ENCODE measurements at regions not wholly inside any gene's neighbourhood (a gene's known extent, or its start where the extent isn't known, plus 50 kb on each side); places are given as distances from the start of the nearest gene placed in this dataset.

- Histone ChIP-seq H3K27ac (ENCODE audit: low read depth) (no peak overlapping the region), H3K79me2 (replicated peaks; ENCODE audit: insufficient read depth) (no peaks in the 10 kb centered on the region), H2AFZ (no peak overlapping the region), H3K27me3 (ENCODE audit: insufficient read depth) (no peaks in the 10 kb centered on the region), H3F3A (replicated peaks; ENCODE audit: low read depth) (no peaks in the 10 kb centered on the region), H3K4me1 (ENCODE audit: insufficient read depth) (no peaks in the 10 kb centered on the region), H3K4me2 (no peak overlapping the region), H4K20me1 (replicated peaks; ENCODE audit: insufficient read depth) (no peaks in the 10 kb centered on the region), H3K36me3 (ENCODE audit: insufficient read depth) (no peaks in the 10 kb centered on the region), H3K4me3 (no peak overlapping the region), H3K9me2 (ENCODE audit: insufficient read depth) (no peaks in the 10 kb centered on the region)
- Mint-ChIP-seq H3K9me3 (no peaks in the 10 kb centered on the region), H3K27ac (no peak overlapping the region), H3K27me3 (ENCODE audit: insufficient read depth, low read depth, poor library complexity) (no peaks in the 10 kb centered on the region), H3K36me3 (ENCODE audit: low read depth) (no peaks in the 10 kb centered on the region), H3K4me3 (no peak overlapping the region), H3K4me1 (no peaks in the 10 kb centered on the region; the same call in 2 of the 3 replicates)
- DNase-seq (ENCODE audit: low spot score) (no peak), ATAC-seq (no peak)
- TF ChIP-seq ZNF114 (CRISPR knock-in tag; IDR thresholded peaks at IDR 0.05) (no peak), ZNF331 (CRISPR knock-in tag; IDR thresholded peaks at IDR 0.05; ENCODE audit: low read depth) (no peak), CREB1 (CRISPR knock-in tag; IDR thresholded peaks at IDR 0.05; ENCODE audit: low read depth) (no peak), ETS1 (IDR thresholded peaks at IDR 0.05) (no peak), EZH2phosphoT487 (IDR thresholded peaks at IDR 0.05; ENCODE audit: unreplicated experiment) (no peak), STAT1 (IDR thresholded peaks at IDR 0.05; ENCODE audit: unreplicated experiment) (no peak), NANOG (IDR thresholded peaks at IDR 0.05; ENCODE audit: borderline replicate concordance) (no peak), POLR2AphosphoS5 (IDR thresholded peaks at IDR 0.05; ENCODE audit: low read depth) (no peak)
- TF ChIP-seq, protein P1, sequence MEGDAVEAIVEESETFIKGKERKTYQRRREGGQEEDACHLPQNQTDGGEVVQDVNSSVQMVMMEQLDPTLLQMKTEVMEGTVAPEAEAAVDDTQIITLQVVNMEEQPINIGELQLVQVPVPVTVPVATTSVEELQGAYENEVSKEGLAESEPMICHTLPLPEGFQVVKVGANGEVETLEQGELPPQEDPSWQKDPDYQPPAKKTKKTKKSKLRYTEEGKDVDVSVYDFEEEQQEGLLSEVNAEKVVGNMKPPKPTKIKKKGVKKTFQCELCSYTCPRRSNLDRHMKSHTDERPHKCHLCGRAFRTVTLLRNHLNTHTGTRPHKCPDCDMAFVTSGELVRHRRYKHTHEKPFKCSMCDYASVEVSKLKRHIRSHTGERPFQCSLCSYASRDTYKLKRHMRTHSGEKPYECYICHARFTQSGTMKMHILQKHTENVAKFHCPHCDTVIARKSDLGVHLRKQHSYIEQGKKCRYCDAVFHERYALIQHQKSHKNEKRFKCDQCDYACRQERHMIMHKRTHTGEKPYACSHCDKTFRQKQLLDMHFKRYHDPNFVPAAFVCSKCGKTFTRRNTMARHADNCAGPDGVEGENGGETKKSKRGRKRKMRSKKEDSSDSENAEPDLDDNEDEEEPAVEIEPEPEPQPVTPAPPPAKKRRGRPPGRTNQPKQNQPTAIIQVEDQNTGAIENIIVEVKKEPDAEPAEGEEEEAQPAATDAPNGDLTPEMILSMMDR (conservative IDR thresholded peaks at IDR 0.05; ENCODE audit: low read depth in 2 of 2), result no peak
Measured at GRCh38 chr2:52805901-52806410, 961.6 kb upstream of the CHAC2 start.

- peaks cover 3% of the 10 kb centered on the region for H3K27me3 Mint-ChIP-seq (ENCODE audit: insufficient read depth, low read depth, poor library complexity)
- H3K36me3 ChIP-seq (ENCODE audit: insufficient read depth), result no peaks in the 10 kb centered on the region
Measured at GRCh38 chr2:52794581-52794980, 973.0 kb upstream of the CHAC2 start.

More at GRCh38 chr2:52794581-52794980, 973.0 kb upstream of the CHAC2 start:
- DNase-seq (ENCODE audit: low spot score), result no peak
- H3K4me1 Mint-ChIP-seq, result no peaks in the 10 kb centered on the region
- Histone ChIP-seq H3K4me1 (ENCODE audit: insufficient read depth) (no peaks in the 10 kb centered on the region), H3K79me2 (replicated peaks; ENCODE audit: insufficient read depth) (no peaks in the 10 kb centered on the region), H4K20me1 (replicated peaks; ENCODE audit: insufficient read depth) (no peaks in the 10 kb centered on the region), H3F3A (replicated peaks; ENCODE audit: low read depth) (no peaks in the 10 kb centered on the region), H2AFZ (no peak overlapping the region), H3K27me3 (ENCODE audit: insufficient read depth) (no peaks in the 10 kb centered on the region), H3K27ac (ENCODE audit: low read depth) (no peak overlapping the region), H3K4me3 (no peak overlapping the region), H3K4me2 (no peak overlapping the region), H3K9me2 (ENCODE audit: insufficient read depth) (no peaks in the 10 kb centered on the region)
- ATAC-seq, result no peak
- peaks cover 20% of the 10 kb centered on the region for H3K9me3 Mint-ChIP-seq
- H3K36me3 Mint-ChIP-seq (ENCODE audit: low read depth), result 0 out of 3 replicates have a peak, but pooled peaks cover 2% of the 10 kb centered on the region
- H3K4me3 Mint-ChIP-seq, result no peak overlapping the region
- no peak overlapping the region for H3K27ac Mint-ChIP-seq
- no peak for TF ChIP-seq EZH2 (IDR thresholded peaks at IDR 0.05; ENCODE audit: low read depth, unreplicated experiment)
- no peak for TF ChIP-seq NANOG (IDR thresholded peaks at IDR 0.05; ENCODE audit: borderline replicate concordance)
- TF ChIP-seq JUNB (IDR thresholded peaks at IDR 0.05; ENCODE audit: unreplicated experiment), result no peak
- no peak for TF ChIP-seq STAT1 (IDR thresholded peaks at IDR 0.05; ENCODE audit: unreplicated experiment)
- TF ChIP-seq, protein P1 (conservative IDR thresholded peaks at IDR 0.05; ENCODE audit: low read depth in 2 of 2), result no peak
- TF ChIP-seq ZNF114 (CRISPR knock-in tag; IDR thresholded peaks at IDR 0.05), result no peak
- TF ChIP-seq ETS1 (IDR thresholded peaks at IDR 0.05), result no peak
- no peak for TF ChIP-seq ZNF331 (CRISPR knock-in tag; IDR thresholded peaks at IDR 0.05; ENCODE audit: low read depth)
- no peak for TF ChIP-seq POLR2AphosphoS5 (IDR thresholded peaks at IDR 0.05; ENCODE audit: low read depth)

All from GM23338 (cell line).